Thymus (tissue), 11 donors: ENCODE measurements at regions not wholly inside any gene's neighbourhood (a gene's known extent, or its start where the extent isn't known, plus 50 kb on each side); places are given as distances from the start of the nearest gene placed in this dataset.

Experiments used
- DNase-seq, 9 donors: peaks; one replicate each; pipeline ENCODE4 v3.0.0-alpha.2; 2013; ENCODE audit warnings: low spot score in 9 of 9, low read depth in 6 of 9, missing footprints in 1 of 9
- H3K27ac ChIP-seq, 2 donors: one replicate each; pipeline ENCODE4 v1.5.1; 2013; ENCODE audit warnings: control low read depth in 1 of 2, low read depth in 1 of 2, low read length in 1 of 2, mild to moderate bottlenecking in 1 of 2, moderate library complexity in 1 of 2
- H3K27me3 ChIP-seq, 2 donors: one replicate each; pipeline ENCODE4 v1.5.1; 2013; ENCODE audit warnings: low read length in 1 of 2; ENCODE audit not compliant: control insufficient read depth in 2 of 2, insufficient read depth in 1 of 2
- H3K36me3 ChIP-seq, 2 donors: one replicate each; pipeline ENCODE4 v1.5.1; 2013; ENCODE audit warnings: low read length in 1 of 2, mild to moderate bottlenecking in 1 of 2, moderate library complexity in 1 of 2; ENCODE audit not compliant: control insufficient read depth in 2 of 2, insufficient read depth in 2 of 2
- H3K4me1 ChIP-seq, 2 donors: one replicate each; pipeline ENCODE4 v1.5.1; 2013; ENCODE audit warnings: low read length in 2 of 2; ENCODE audit not compliant: control insufficient read depth in 2 of 2, insufficient read depth in 2 of 2
- H3K4me3 ChIP-seq, 2 donors: one replicate each; pipeline ENCODE4 v1.5.1; 2013; ENCODE audit warnings: low read length in 2 of 2, control low read depth in 1 of 2, mild to moderate bottlenecking in 1 of 2
- H3K9me3 ChIP-seq, 2 donors: one replicate each; pipeline ENCODE4 v1.5.1; 2013; ENCODE audit warnings: low read length in 1 of 2, mild to moderate bottlenecking in 1 of 2; ENCODE audit not compliant: control insufficient read depth in 2 of 2, insufficient read depth in 1 of 2
- WGBS: extraction: QIAGEN DNeasy Blood & Tissue Kit; methylation state at CpG from one replicate; pipeline ENCODE4 v1.1.7; 2013; 5-methylcytosine and 5-hydroxymethylcytosine counted together
- donor health status: healthy.

- Histone ChIP-seq H3K9me3 (no peaks in the 10 kb centered on the region), H3K27me3 (no peaks in the 10 kb centered on the region), H3K4me1 (peaks cover 58 to 73% of the 10 kb centered on the region in 2 donors), H3K36me3 (no peaks in the 10 kb centered on the region), H3K4me3 (no peak overlapping the region), H3K27ac (peak overlapping the region in 1 of 2 donors; percentile 9)
- whole genome bisulfite sequencing: 62% methylated on average over 10 of the region's 10 CpGs
- DNase-seq: peak in 2 of 9 donors; percentile 36 to 62
These were observed 262.7 kb downstream of the CD83 start for GRCh38 chr6:14380086-14380820.

GRCh38 chr6:14380901-14381828 is 263.6 kb downstream of the CD83 start:
- WGBS: 76% methylated on average over 11 of the region's 11 CpGs
- H3K27me3 ChIP-seq: no peaks in the 10 kb centered on the region
- no peaks in the 10 kb centered on the region for H3K36me3 ChIP-seq
- H3K27ac ChIP-seq: peak overlapping the region in 1 of 2 donors; percentile 10
- peaks cover 55 to 73% of the 10 kb centered on the region in 2 donors for H3K4me1 ChIP-seq
- no peak overlapping the region for H3K4me3 ChIP-seq
- no peak for DNase-seq
- no peaks in the 10 kb centered on the region for H3K9me3 ChIP-seq

- no peaks in the 10 kb centered on the region for H3K9me3 ChIP-seq
- no peaks in the 10 kb centered on the region for H3K36me3 ChIP-seq
- peak overlapping the region; percentile 15 to 77 for H3K27ac ChIP-seq
- peaks cover 53 to 73% of the 10 kb centered on the region in 2 donors for H3K4me1 ChIP-seq
- no peak overlapping the region for H3K4me3 ChIP-seq
- peak in 8 of 9 donors; percentile 23 to 81 (median 58) for DNase-seq
- H3K27me3 ChIP-seq: no peaks in the 10 kb centered on the region
- WGBS: 43% methylated on average over 10 of the region's 10 CpGs
These were observed 264.5 kb downstream of the CD83 start for GRCh38 chr6:14381829-14382677.

GRCh38 chr6:14382678-14383236 is 265.2 kb downstream of the CD83 start:
- no peaks in the 10 kb centered on the region for H3K27me3 ChIP-seq
- H3K4me3 ChIP-seq: no peak overlapping the region
- DNase-seq: no peak
- H3K9me3 ChIP-seq: no peaks in the 10 kb centered on the region
- H3K4me1 ChIP-seq: peaks cover 53 to 70% of the 10 kb centered on the region in 2 donors
- H3K36me3 ChIP-seq: no peaks in the 10 kb centered on the region
- peak overlapping the region; percentile 15 to 77 for H3K27ac ChIP-seq
- WGBS: 57% methylated on average over 3 of the region's 3 CpGs

GRCh38 chr6:14383393-14384174 is 266.0 kb downstream of the CD83 start:
- no peaks in the 10 kb centered on the region for H3K27me3 ChIP-seq
- H3K4me3 ChIP-seq: no peak overlapping the region
- H3K9me3 ChIP-seq: no peaks in the 10 kb centered on the region
- DNase-seq: no peak
- H3K36me3 ChIP-seq: no peaks in the 10 kb centered on the region
- 75% methylated on average over 5 of the region's 5 CpGs for WGBS
- H3K4me1 ChIP-seq: peaks cover 53 to 70% of the 10 kb centered on the region in 2 donors
- peak overlapping the region; percentile 8 to 77 for H3K27ac ChIP-seq

GRCh38 chr6:14384175-14384949 is 266.8 kb downstream of the CD83 start:
- Histone ChIP-seq H3K9me3 (no peaks in the 10 kb centered on the region), H3K27ac (no peak overlapping the region), H3K27me3 (no peaks in the 10 kb centered on the region), H3K4me1 (peaks cover 52 to 69% of the 10 kb centered on the region in 2 donors), H3K36me3 (no peaks in the 10 kb centered on the region), H3K4me3 (no peak overlapping the region)
- WGBS: 86% methylated on average over 6 of the region's 6 CpGs
- DNase-seq: no peak

GRCh38 chr6:14386263-14386662 is 268.7 kb downstream of the CD83 start:
- Histone ChIP-seq H3K4me1 (peaks cover 34 to 52% of the 10 kb centered on the region in 2 donors), H3K36me3 (no peaks in the 10 kb centered on the region), H3K9me3 (no peaks in the 10 kb centered on the region), H3K4me3 (no peak overlapping the region), H3K27ac (no peak overlapping the region), H3K27me3 (no peaks in the 10 kb centered on the region)
- 95% methylated on average over 2 of the region's 2 CpGs for WGBS
- no peak for DNase-seq
